K562 (cell line): ENCODE measurements at regions not wholly inside any gene's neighbourhood (a gene's known extent, or its start where the extent isn't known, plus 50 kb on each side); places are given as distances from the start of the nearest gene placed in this dataset.
A peak's percentile ranks its signal among the peaks of the same experiment; 100 is the strongest.

Source experiments
- ATAC-seq: fragments of 200-7000 bp; cut with Tn5 transposase; 3 replicates; pipeline ENCODE4 v1.9.1; 2020; ENCODE audit warnings: moderate library complexity
- BruUV-seq: library from RNA; stranded (reverse); fragments of 400-500 nt; replicated peaks from 2 replicates; lab custom pipeline; 2021; lab: Mats Ljungman, UMichigan
- CTCF ChIA-PET: fragments of 300-600 bp; formaldehyde crosslinking; extraction: SDS; loops from one replicate; lab custom pipeline; 2021; ENCODE audit warnings: low intra/inter-chr PET ratio; lab: Yijun Ruan, JAX
- POLR2A ChIA-PET: fragments of 300-600, 350-650 bp; sonication (Branson Sonifier 250); formaldehyde crosslinking; extraction: SDS; loops from one replicate; lab custom pipeline; 2021; ENCODE audit warnings: antibody characterized with exemption, inconsistent platforms; lab: Yijun Ruan, JAX
- DNase-seq, 4 experiments: peaks; one replicate each; pipeline versions ENCODE4 v3.0.0 to v3.0.0-alpha.2; 2011 to 2018; ENCODE audit warnings: low spot score in 3 of 4, mixed read lengths in 3 of 4; ENCODE audit errors: extremely low read depth in 1 of 4
- FAIRE-seq: peaks from 2 replicates; lab custom pipeline; 2011; peaks lifted over from hg19 to GRCh38; lab: Jason Lieb, UNC
- H2AFZ ChIP-seq: 2 replicates; pipeline ENCODE4 v1.6.0; 2011; ENCODE audit warnings: low read depth, low read length, control low read depth, inconsistent platforms
- H3K27ac ChIP-seq: fragments of 200-600 bp; 3 replicates; pipeline ENCODE4 v1.8.0; 2011; ENCODE audit warnings: low read depth, mild to moderate bottlenecking, control low read depth, inconsistent platforms, low read length, moderate library complexity, mixed read lengths; ENCODE audit errors: extremely low read depth
- H3K27me3 ChIP-seq, 2 experiments: fragments of 300-600 bp in 1 of 2; 2 replicates in 1 of 2; 3 replicates in 1 of 2; pipeline versions ENCODE4 v1.6.0 to v1.8.0; 2011; ENCODE audit warnings: inconsistent platforms in 2 of 2, low read length in 2 of 2, mild to moderate bottlenecking in 1 of 2, mixed read lengths in 1 of 2, moderate library complexity in 1 of 2; ENCODE audit not compliant: control insufficient read depth in 2 of 2, insufficient read depth in 2 of 2
- H3K36me3 ChIP-seq: fragments of 300-600 bp; 3 replicates; pipeline ENCODE4 v1.8.0; 2011; ENCODE audit warnings: mild to moderate bottlenecking, low read length, inconsistent platforms; ENCODE audit not compliant: control insufficient read depth, insufficient read depth
- H3K4me1 ChIP-seq, 2 experiments: fragments of 200-600 bp in 1 of 2; replicated peaks in 1 of 2; 2 replicates in 1 of 2; 3 replicates in 1 of 2; pipeline versions ENCODE4 v1.5.1 to v1.8.0; 2011; ENCODE audit warnings: inconsistent platforms in 2 of 2, low read length in 2 of 2, mild to moderate bottlenecking in 1 of 2, mixed read lengths in 1 of 2, moderate library complexity in 1 of 2; ENCODE audit not compliant: control insufficient read depth in 2 of 2, insufficient read depth in 2 of 2
- H3K4me2 ChIP-seq: 2 replicates; pipeline ENCODE4 v1.6.1; 2011; ENCODE audit warnings: low read length, control low read depth, inconsistent platforms, mixed read lengths; ENCODE audit not compliant: insufficient read depth
- H3K4me3 ChIP-seq: fragments of 200-600 bp; sonication (generic), shearing (Covaris generic); 2 replicates; pipeline ENCODE4 v1.5.1; 2016; ENCODE audit warnings: control low read depth, inconsistent platforms
- H3K79me2 ChIP-seq: fragments of 200-600 bp; 3 replicates; pipeline ENCODE4 v1.8.0; 2011; ENCODE audit warnings: low read length, inconsistent platforms; ENCODE audit not compliant: control insufficient read depth, insufficient read depth
- H3K9ac ChIP-seq, 2 experiments: 2 replicates each; pipeline versions ENCODE4 v1.6.0 to v1.6.1; 2011; ENCODE audit warnings: low read depth in 2 of 2, low read length in 2 of 2, control low read depth in 1 of 2, inconsistent platforms in 1 of 2, mild to moderate bottlenecking in 1 of 2, mixed read lengths in 1 of 2; ENCODE audit not compliant: insufficient read depth in 1 of 2
- H3K9me1 ChIP-seq: one replicate; pipeline ENCODE4 v1.6.0; 2011; ENCODE audit warnings: inconsistent platforms, mild to moderate bottlenecking, low read length, moderate library complexity; ENCODE audit not compliant: control insufficient read depth, insufficient read depth
- H3K9me3 ChIP-seq: replicated peaks from 2 replicates; pipeline ENCODE4 v1.5.1; 2011; ENCODE audit warnings: low read depth, low read length, inconsistent platforms; ENCODE audit not compliant: control insufficient read depth, insufficient read depth
- H4K20me1 ChIP-seq: replicated peaks from 2 replicates; pipeline ENCODE4 v1.6.1; 2011; ENCODE audit warnings: low read length, inconsistent platforms, mixed read lengths; ENCODE audit not compliant: control insufficient read depth, insufficient read depth
- CCAR2 ChIP-seq: fragments of 200-400 bp; formaldehyde crosslinking; IDR thresholded peaks from 2 replicates; pipeline ENCODE4 v1.6.1; 2017; ENCODE audit warnings: mild to moderate bottlenecking, low read depth, low read length
- ELF4 ChIP-seq: fragments of 450-650 bp; formaldehyde crosslinking; IDR thresholded peaks from 2 replicates; pipeline ENCODE4 v1.4.0; 2022; ENCODE audit warnings: missing genetic modification characterization
- MAX ChIP-seq: sonication (generic); formaldehyde crosslinking; IDR thresholded peaks from 2 replicates; pipeline ENCODE4 v1.9.0; 2022; ENCODE audit warnings: mild to moderate bottlenecking, missing genetic modification reagents
- ZNF277 ChIP-seq: fragments of 250-450 bp; sonication (Bioruptor Pico); IDR thresholded peaks from 2 replicates; pipeline ENCODE4 v1.8.0; 2022; ENCODE audit warnings: inconsistent platforms, mild to moderate bottlenecking, moderate library complexity, borderline replicate concordance
- WGBS: fragments of 100-300 bp; shearing (Covaris generic); methylation state at CpG from one replicate; pipeline ENCODE4 v1.1.6; 2016; ENCODE audit warnings: low coverage, mixed read lengths; ENCODE audit not compliant: insufficient coverage; ENCODE audit errors: missing lambda C conversion rate; 5-methylcytosine and 5-hydroxymethylcytosine counted together
- in situ Hi-C: fragments of 300-500 bp; cut with MboI; formaldehyde crosslinking; loops from 4 replicates; pipeline ENCODE4 v1.15.0; 2018; ENCODE audit warnings: inconsistent platforms, mixed read lengths
- intact Hi-C: fragments of 100-400 bp; cut with micrococcal nuclease; formaldehyde crosslinking; loops from 2 replicates; pipeline ENCODE4 v1.14.2; 2022

DNA sequence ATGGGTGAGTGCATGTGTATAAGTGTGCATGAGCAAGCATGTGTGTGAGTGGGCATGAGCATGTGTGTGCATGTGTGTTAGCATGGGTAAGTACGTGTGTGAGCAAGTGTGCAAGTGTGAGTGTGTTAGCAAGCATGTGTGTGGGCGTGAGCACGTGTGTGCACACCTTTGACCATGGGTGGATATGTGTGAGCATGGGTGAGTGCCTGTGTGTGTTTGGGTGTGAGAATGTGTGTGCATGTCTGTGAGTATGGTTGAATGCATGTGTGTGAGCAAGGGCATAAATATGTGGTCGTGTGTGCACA lies 84.6 kb downstream of the DLL1 start:
- no peak overlapping the region for H2AFZ ChIP-seq

More for the DNA sequence above, 84.6 kb downstream of the DLL1 start:
- ChIA-PET CTCF (no interaction called here), POLR2A (no interaction called here)
- Histone ChIP-seq H4K20me1 (no peaks in the 10 kb centered on the region), H3K36me3 (no peaks in the 10 kb centered on the region), H3K27ac (no peak overlapping the region), H3K4me3 (no peak overlapping the region), H3K79me2 (no peaks in the 10 kb centered on the region), H3K4me1 (no peaks in the 10 kb centered on the region), H3K9me1 (no peaks in the 10 kb centered on the region), H3K9me3 (no peaks in the 10 kb centered on the region), H3K9ac (no peak overlapping the region), H3K27me3 (peaks cover 26 to 44% of the 10 kb centered on the region in 2 experiments; a peak in 4 of 5 replicates), H3K4me2 (no peak overlapping the region)
- BruUV-seq, result no TSS peak
- intact Hi-C loops, result no loop called here
- FAIRE-seq, result no peak
- 2% methylated on average over 4 of the region's 4 CpGs for WGBS
- TF ChIP-seq ZNF277 (CRISPR knock-in tag), result no peak
- peak; percentile 44; the same call in 1 of the 2 replicates for TF ChIP-seq MAX (CRISPR knock-in tag)
- no peak for TF ChIP-seq CCAR2
- TF ChIP-seq ELF4 (CRISPR knock-in tag), result no peak
- no peak for DNase-seq
- ATAC-seq, result no peak
- in situ Hi-C loops, result no loop called here
